H1 (cell line): ENCODE measurements at regions not wholly inside any gene's neighbourhood (a gene's known extent, or its start where the extent isn't known, plus 50 kb on each side); places are given as distances from the start of the nearest gene placed in this dataset.

Experiments used
- CTCF ChIA-PET: fragments of 300-600 bp; sonication (Branson Sonifier 250); formaldehyde crosslinking; loops from one replicate; lab custom pipeline; 2021; ENCODE audit not compliant: partially characterized antibody; lab: Charles Lee
- POLR2A ChIA-PET: fragments of 300-600 bp; sonication (Branson Sonifier 250); formaldehyde crosslinking; loops from one replicate; lab custom pipeline; 2021; ENCODE audit warnings: inconsistent platforms; ENCODE audit not compliant: partially characterized antibody; lab: Charles Lee
- DNase-seq, 2 experiments: peaks; one replicate each; pipeline versions ENCODE4 v3.0.0 to v3.0.0-alpha.2; 2010 to 2022; ENCODE audit warnings: low spot score in 2 of 2, low read depth in 1 of 2, mixed read lengths in 1 of 2
- FAIRE-seq: peaks from 2 replicates; lab custom pipeline; 2011; peaks lifted over from hg19 to GRCh38; lab: Jason Lieb, UNC
- H2AFZ ChIP-seq: 2 replicates; pipeline ENCODE4 v1.8.1; 2012; ENCODE audit warnings: low read length, inconsistent platforms
- H2AK5ac ChIP-seq: 2 replicates; pipeline ENCODE4 v1.6.1; 2013; ENCODE audit warnings: low read depth, low read length
- H2BK120ac ChIP-seq: replicated peaks from 2 replicates; pipeline ENCODE3; 2013; ENCODE audit warnings: low read depth, low read length, inconsistent platforms
- H2BK12ac ChIP-seq: 2 replicates; pipeline ENCODE4 v1.6.1; 2013; ENCODE audit warnings: low read depth, low read length
- H2BK15ac ChIP-seq: 2 replicates; pipeline ENCODE4 v1.6.1; 2013; ENCODE audit warnings: low read length
- H2BK20ac ChIP-seq: 2 replicates; pipeline ENCODE4 v1.6.1; 2013; ENCODE audit warnings: low read length
- H2BK5ac ChIP-seq: 2 replicates; pipeline ENCODE4 v1.6.1; 2013; ENCODE audit warnings: low read depth, low read length
- H3K14ac ChIP-seq: 2 replicates; pipeline ENCODE4 v1.6.1; 2013; ENCODE audit warnings: inconsistent platforms; ENCODE audit not compliant: insufficient read length
- H3K18ac ChIP-seq: 2 replicates; pipeline ENCODE4 v1.6.1; 2013; ENCODE audit warnings: low read length; ENCODE audit errors: extremely low read depth
- H3K23ac ChIP-seq: 2 replicates; pipeline ENCODE4 v1.6.1; 2013; ENCODE audit warnings: inconsistent platforms; ENCODE audit not compliant: insufficient read length
- H3K23me2 ChIP-seq: 2 replicates; pipeline ENCODE4 v1.6.1; 2013; ENCODE audit warnings: low read depth, low read length
- H3K27ac ChIP-seq: 2 replicates; pipeline ENCODE4 v1.6.1; 2011; ENCODE audit warnings: low read depth, low read length, inconsistent platforms
- H3K27me3 ChIP-seq, 4 experiments: replicated peaks in 1 of 4; 1 replicate in 1 of 4; 2 replicates in 3 of 4; pipeline versions ENCODE4 v1.6.1 to v1.8.1; 2011 to 2013; ENCODE audit warnings: low read length in 3 of 4, mild to moderate bottlenecking in 3 of 4, inconsistent platforms in 2 of 4, mixed read lengths in 2 of 4, moderate library complexity in 1 of 4; ENCODE audit not compliant: control insufficient read depth in 3 of 4, insufficient read depth in 3 of 4; ENCODE audit errors: extremely low read depth in 1 of 4
- H3K36me3 ChIP-seq, 4 experiments: 2 replicates each; pipeline versions ENCODE4 v1.6.1 to v1.8.1; 2011 to 2013; ENCODE audit warnings: mild to moderate bottlenecking in 4 of 4, low read length in 3 of 4, moderate library complexity in 2 of 4, control low read depth in 1 of 4, inconsistent platforms in 1 of 4; ENCODE audit not compliant: insufficient read depth in 4 of 4, control insufficient read depth in 2 of 4
- H3K4ac ChIP-seq: replicated peaks from 2 replicates; pipeline ENCODE3; 2013; ENCODE audit warnings: low read length, low read depth, mixed read lengths, inconsistent platforms; ENCODE audit not compliant: insufficient read length
- H3K4me1 ChIP-seq, 4 experiments: replicated peaks in 1 of 4; 1 replicate in 1 of 4; 2 replicates in 3 of 4; pipeline versions ENCODE4 v1.6.1 to v1.8.1; 2011 to 2013; ENCODE audit warnings: low read length in 3 of 4, inconsistent platforms in 2 of 4, mixed read lengths in 1 of 4; ENCODE audit not compliant: insufficient read depth in 4 of 4, control insufficient read depth in 3 of 4
- H3K4me2 ChIP-seq, 2 experiments: 2 replicates each; pipeline versions ENCODE4 v1.6.1 to v1.8.1; 2011 to 2013; ENCODE audit warnings: low read depth in 2 of 2, low read length in 2 of 2, control low read depth in 1 of 2, inconsistent platforms in 1 of 2, mild to moderate bottlenecking in 1 of 2; ENCODE audit not compliant: insufficient read depth in 1 of 2
- H3K4me3 ChIP-seq, 4 experiments: fragments of 200-600, 300-600 bp in 1 of 4; sonication (generic), shearing (Covaris generic), sonication (Bioruptor Twin) in 1 of 4; 2 replicates each; pipeline versions ENCODE4 v1.5.1 to v1.8.1; 2011 to 2016; ENCODE audit warnings: low read length in 4 of 4, low read depth in 3 of 4, control low read depth in 2 of 4, inconsistent platforms in 2 of 4, mild to moderate bottlenecking in 2 of 4, mixed read lengths in 1 of 4, moderate library complexity in 1 of 4; ENCODE audit not compliant: insufficient read depth in 2 of 4; ENCODE audit errors: extremely low read depth in 1 of 4
- H3K56ac ChIP-seq: replicated peaks from 2 replicates; pipeline ENCODE3; 2013; ENCODE audit warnings: low read depth, mild to moderate bottlenecking, mixed read lengths, low read length, inconsistent platforms; ENCODE audit not compliant: insufficient read length
- H3K79me1 ChIP-seq: 2 replicates; pipeline ENCODE4 v1.6.1; 2013; ENCODE audit warnings: low read depth, low read length, control low read depth
- H3K79me2 ChIP-seq, 2 experiments: 2 replicates each; pipeline versions ENCODE4 v1.6.1 to v1.8.1; 2012 to 2013; ENCODE audit warnings: low read length in 2 of 2, mild to moderate bottlenecking in 2 of 2, inconsistent platforms in 1 of 2; ENCODE audit not compliant: insufficient read depth in 2 of 2, control insufficient read depth in 1 of 2
- H3K9ac ChIP-seq, 4 experiments: replicated peaks in 1 of 4; 1 replicate in 1 of 4; 2 replicates in 3 of 4; pipeline versions ENCODE4 v1.6.1 to v1.8.1; 2011 to 2013; ENCODE audit warnings: low read depth in 3 of 4, low read length in 3 of 4, control low read depth in 2 of 4, mild to moderate bottlenecking in 2 of 4, moderate library complexity in 2 of 4, inconsistent platforms in 1 of 4; ENCODE audit errors: extremely low read depth in 1 of 4
- H3K9me3 ChIP-seq, 2 experiments: 2 replicates each; pipeline versions ENCODE4 v1.6.1 to v1.8.1; 2012 to 2013; ENCODE audit warnings: mild to moderate bottlenecking in 2 of 2, moderate library complexity in 2 of 2, control low read depth in 1 of 2, inconsistent platforms in 1 of 2, low read depth in 1 of 2, low read length in 1 of 2, mixed read lengths in 1 of 2; ENCODE audit not compliant: insufficient read depth in 2 of 2
- H4K20me1 ChIP-seq, 2 experiments: replicated peaks in 1 of 2; 2 replicates each; pipeline versions ENCODE3 to v1.8.1; 2011 to 2013; ENCODE audit warnings: inconsistent platforms in 2 of 2, low read length in 2 of 2, mild to moderate bottlenecking in 1 of 2; ENCODE audit not compliant: insufficient read depth in 2 of 2, control insufficient read depth in 1 of 2
- H4K5ac ChIP-seq: 2 replicates; pipeline ENCODE4 v1.6.1; 2013; ENCODE audit warnings: low read length, low read depth, mixed read lengths, inconsistent platforms; ENCODE audit not compliant: insufficient read length
- H4K8ac ChIP-seq: 2 replicates; pipeline ENCODE4 v1.8.0; 2013; ENCODE audit warnings: mild to moderate bottlenecking, moderate library complexity, low read length, inconsistent platforms; ENCODE audit not compliant: insufficient read depth; ENCODE audit errors: extremely low read depth
- H4K91ac ChIP-seq: replicated peaks from 2 replicates; pipeline ENCODE3; 2013; ENCODE audit warnings: low read length, mixed read lengths, inconsistent platforms; ENCODE audit not compliant: insufficient read length
- ATF3 ChIP-seq: IDR thresholded peaks from 2 replicates; pipeline ENCODE4 v1.6.1; 2011; ENCODE audit warnings: low read depth, mild to moderate bottlenecking, low read length; ENCODE audit not compliant: insufficient read depth
- CREB1 ChIP-seq: IDR thresholded peaks from 2 replicates; pipeline ENCODE4 v1.6.1; 2012; ENCODE audit warnings: inconsistent platforms
- KDM4A ChIP-seq: IDR thresholded peaks from one replicate; pipeline ENCODE4 v1.7.1; 2012; ENCODE audit warnings: low read depth, mild to moderate bottlenecking, moderate library complexity, low read length, inconsistent platforms; ENCODE audit not compliant: severe bottlenecking
- SIX5 ChIP-seq: IDR thresholded peaks from 2 replicates; pipeline ENCODE4 v1.6.1; 2011; ENCODE audit warnings: mild to moderate bottlenecking, low read depth, low read length
- SUZ12 ChIP-seq: fragments of 200-600 bp; sonication (generic); IDR thresholded peaks from 2 replicates; pipeline ENCODE4 v1.6.1; 2012; ENCODE audit warnings: mild to moderate bottlenecking, inconsistent platforms, low read length, moderate library complexity, mixed read lengths
- TEAD4 ChIP-seq: IDR thresholded peaks from 2 replicates; pipeline ENCODE4 v1.6.1; 2012; ENCODE audit warnings: low read depth, low read length, inconsistent platforms, mixed read lengths
- WGBS, 2 experiments: shearing (Covaris generic) in 1 of 2; methylation state at CpG; one replicate each; pipeline versions ENCODE4 v1.1.6 to v1.1.7; 2013 to 2015; ENCODE audit warnings: low lambda C conversion rate in 2 of 2, mixed read lengths in 2 of 2, inconsistent platforms in 1 of 2, low coverage in 1 of 2, missing lambda C conversion rate in 1 of 2; ENCODE audit not compliant: insufficient replicate concordance in 2 of 2, insufficient coverage in 1 of 2, insufficient read length in 1 of 2; ENCODE audit errors: extremely low coverage in 1 of 2, missing lambda C conversion rate in 1 of 2; 5-methylcytosine and 5-hydroxymethylcytosine counted together

- Histone ChIP-seq H3K14ac (no peak overlapping the region), H3K18ac (no peak overlapping the region), H3K23me2 (peaks cover 4% of the 10 kb centered on the region; the same call in 1 of the 2 replicates)
- TF ChIP-seq ATF3 (no peak), TEAD4 (no peak), SUZ12 (no peak), SIX5 (no peak), CREB1 (no peak), KDM4A (no peak)
- TF ChIP-seq, all 59 proteins: peak for 0
- H3K56ac ChIP-seq = no peak overlapping the region
- H4K8ac ChIP-seq = no peak overlapping the region
- no peak overlapping the region for H2BK5ac ChIP-seq
- no peak overlapping the region for H4K5ac ChIP-seq
- peaks cover 0 to 7% (median 3%) of the 10 kb centered on the region in 4 experiments; a peak in 3 of 7 replicates for H3K4me1 ChIP-seq
- no peak overlapping the region for H3K4ac ChIP-seq
- H3K9ac ChIP-seq = no peak overlapping the region
- FAIRE-seq (no peak), DNase-seq (no peak)
- no peaks in the 10 kb centered on the region; a peak in 1 of 8 replicates for H3K36me3 ChIP-seq
- H4K91ac ChIP-seq = no peak overlapping the region
- WGBS, 2 experiments = 84% methylated on average over 4 of the region's 4 CpGs; no CpG with 5 or more reads in 1 of the 2 experiments
- H2AK5ac ChIP-seq = no peak overlapping the region
- H2BK12ac ChIP-seq = no peak overlapping the region
- H3K23ac ChIP-seq = no peak overlapping the region
- H4K20me1 ChIP-seq = peaks cover 0 to 2% of the 10 kb centered on the region in 2 experiments
- H3K27ac ChIP-seq = no peak overlapping the region
- H3K79me2 ChIP-seq = no peaks in the 10 kb centered on the region
- H3K79me1 ChIP-seq = no peaks in the 10 kb centered on the region
- H3K4me2 ChIP-seq = no peak overlapping the region
- no peak overlapping the region for H2BK15ac ChIP-seq
- H3K9me3 ChIP-seq = peaks cover 6 to 9% of the 10 kb centered on the region in 2 experiments; a peak in 2 of 4 replicates
- no peak overlapping the region for H3K4me3 ChIP-seq
- no peak overlapping the region for H2BK20ac ChIP-seq
- no peak overlapping the region for H2AFZ ChIP-seq
- POLR2A ChIA-PET = interaction anchor here (0.9 kb wide), 1 partner anchor 26 kb away, joined by 3 read pairs; no protein-coding TSS in a partner anchor
- H3K27me3 ChIP-seq = no peaks in the 10 kb centered on the region; a peak in 1 of 7 replicates
- no peak overlapping the region for H2BK120ac ChIP-seq
- CTCF ChIA-PET = no interaction called here
Observed at GRCh38 chr10:78194050-78194449, 160.4 kb downstream of the RPS24 start.
